ENCODE measurements at regions not wholly inside any gene's neighbourhood (a gene's known extent, or its start where the extent isn't known, plus 50 kb on each side); places are given as distances from the start of the nearest gene placed in this dataset.
"Not testable (repeated sequence)": the region's sequence is repeated elsewhere in the genome, so short reads cannot be mapped to it uniquely, and the experiment has no call there.

DNA sequence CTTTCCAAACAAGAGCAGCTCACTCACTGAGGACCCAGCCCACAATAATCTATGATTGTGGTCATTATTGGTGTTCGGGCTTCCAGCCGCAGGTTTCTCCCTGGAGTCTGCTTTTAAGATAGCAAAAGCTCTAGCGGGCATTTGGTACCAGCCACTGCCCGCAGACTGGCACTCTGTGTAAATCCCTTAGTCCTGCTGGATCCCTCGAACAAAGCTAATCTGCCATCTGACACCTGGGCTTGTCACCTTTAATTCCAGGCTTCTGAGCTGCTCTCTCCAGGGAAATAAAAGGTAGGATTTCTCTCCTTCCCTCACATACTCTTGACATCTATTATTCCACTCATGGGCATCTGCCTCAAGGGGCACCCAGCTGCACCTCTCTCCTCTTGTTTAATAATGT is 158.7 kb downstream of the PDCD6IP start:
- no peak for DNase-seq

DNA sequence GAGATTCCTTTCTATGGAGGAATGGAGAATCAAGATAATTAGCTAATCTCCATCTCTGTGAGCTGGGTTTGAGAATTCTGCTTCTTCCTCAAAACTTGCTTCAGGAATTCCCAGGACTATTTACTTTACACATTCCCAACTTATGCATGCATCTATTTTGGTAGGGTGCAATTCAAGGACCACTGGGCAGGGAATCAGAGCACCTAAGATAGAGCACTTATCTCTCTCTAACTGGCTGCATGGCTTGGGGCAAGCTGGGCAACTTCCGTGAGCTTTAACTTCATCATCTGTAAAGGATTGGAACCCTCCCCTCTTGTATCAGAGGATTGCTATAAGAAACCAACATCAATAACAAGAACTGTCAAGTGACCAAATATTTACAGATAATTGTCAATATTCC is 160.2 kb downstream of the PDCD6IP start:
- DNase-seq = no peak

DNA sequence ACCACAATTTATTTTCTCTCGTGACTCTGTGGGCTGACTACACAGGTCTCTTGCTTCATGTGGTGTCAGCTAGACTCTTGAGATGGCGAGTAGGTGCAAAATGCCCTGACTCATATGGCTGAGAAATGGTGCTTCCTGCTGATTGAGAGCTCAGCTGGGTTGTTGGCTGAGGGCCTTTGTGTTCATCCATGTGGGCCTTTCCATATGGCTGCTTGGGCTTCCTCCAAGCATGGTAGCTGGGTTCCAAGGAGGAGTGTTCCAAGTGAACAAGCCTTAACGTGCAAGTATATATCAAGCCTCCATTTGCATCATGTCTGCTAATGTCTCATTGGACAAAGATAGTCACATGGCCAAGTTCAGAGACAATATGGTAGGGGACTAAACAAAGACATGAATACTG is 164.0 kb downstream of the PDCD6IP start:
- no peak for DNase-seq

DNA sequence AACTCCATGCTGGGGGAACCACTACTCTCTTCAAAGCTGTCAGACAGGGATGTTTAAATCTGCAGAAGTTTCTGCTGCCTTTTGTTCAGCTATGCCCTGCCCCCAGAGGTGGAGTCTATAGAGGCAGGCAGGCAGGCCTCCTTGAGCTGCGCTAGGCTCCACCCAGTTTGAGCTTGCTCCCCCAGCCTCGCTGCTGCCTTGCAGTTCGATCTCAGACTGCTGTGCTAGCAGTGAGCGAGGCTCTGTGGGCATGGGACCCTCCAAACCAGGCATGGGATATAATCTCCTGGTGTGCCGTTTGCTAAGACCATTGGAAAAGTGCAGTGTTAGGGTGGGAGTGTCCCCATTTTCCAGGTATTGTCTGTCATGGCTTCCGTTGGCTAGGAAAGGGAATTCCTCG is 171.8 kb downstream of the PDCD6IP start:
- DNase-seq = not testable (repeated sequence)

GRCh38 chr3:33971055-33971454 is 172.6 kb downstream of the PDCD6IP start:
- DNase-seq = no peak

DNA sequence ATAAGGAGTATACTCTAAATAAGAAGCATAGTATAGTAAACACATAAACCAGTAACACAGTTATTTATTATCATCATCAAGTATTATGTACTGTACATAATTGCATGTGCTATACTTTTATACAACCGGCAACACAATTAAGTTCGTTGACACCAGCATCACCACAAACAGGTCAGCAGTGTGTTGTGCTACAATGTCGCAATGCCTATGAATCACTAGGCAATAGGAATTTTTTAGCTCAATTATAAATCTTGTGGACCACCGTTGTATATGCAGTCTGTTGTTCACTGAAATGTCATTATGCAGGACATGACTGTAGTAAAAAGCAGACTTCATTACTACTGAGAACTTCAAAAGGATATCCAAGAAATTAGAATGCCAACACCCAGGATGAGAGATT is 177.0 kb downstream of the PDCD6IP start:
- DNase-seq = no peak

DNA sequence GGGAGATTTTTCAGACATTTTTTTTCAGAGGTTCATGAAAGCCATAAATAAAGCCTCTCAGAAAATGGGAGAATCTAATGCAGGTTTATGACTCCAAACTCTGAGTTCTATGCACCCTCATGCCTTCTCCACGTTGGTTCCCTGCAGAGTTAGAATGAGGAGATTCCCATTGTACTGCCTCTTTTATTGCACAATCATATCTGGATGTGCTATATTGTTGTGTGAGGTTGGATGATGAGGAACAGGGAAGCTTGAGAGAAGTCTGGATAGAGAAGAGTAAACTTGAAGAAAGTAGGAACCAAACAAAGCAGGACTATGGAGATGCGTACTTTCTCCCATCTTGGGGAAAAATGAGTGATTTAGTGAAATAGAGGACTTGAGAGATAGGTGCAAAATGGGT is 178.8 kb downstream of the PDCD6IP start:
- DNase-seq = no peak

DNA sequence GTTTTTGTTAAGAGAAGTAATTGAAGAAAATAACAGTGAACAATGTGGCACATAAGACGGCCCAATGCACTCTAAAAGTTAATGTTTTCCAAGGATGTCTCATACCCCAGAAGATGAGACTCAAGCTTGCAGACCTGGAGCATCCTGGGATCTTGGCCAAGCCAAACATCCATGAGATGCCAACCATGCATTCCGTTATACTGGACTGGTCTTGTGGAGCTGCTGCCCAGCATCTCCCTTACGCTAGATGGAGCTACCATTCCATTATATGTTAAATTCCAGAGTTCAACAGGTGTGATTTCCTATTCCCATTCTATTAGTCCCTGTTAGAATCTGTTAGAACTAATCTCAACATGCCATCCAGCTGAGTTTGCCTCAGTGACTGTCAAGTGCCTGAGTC is 181.8 kb downstream of the PDCD6IP start:
- no peak for DNase-seq

- no peak for DNase-seq
Observed at GRCh38 chr3:33982269-33982798, 183.9 kb downstream of the PDCD6IP start.

DNA sequence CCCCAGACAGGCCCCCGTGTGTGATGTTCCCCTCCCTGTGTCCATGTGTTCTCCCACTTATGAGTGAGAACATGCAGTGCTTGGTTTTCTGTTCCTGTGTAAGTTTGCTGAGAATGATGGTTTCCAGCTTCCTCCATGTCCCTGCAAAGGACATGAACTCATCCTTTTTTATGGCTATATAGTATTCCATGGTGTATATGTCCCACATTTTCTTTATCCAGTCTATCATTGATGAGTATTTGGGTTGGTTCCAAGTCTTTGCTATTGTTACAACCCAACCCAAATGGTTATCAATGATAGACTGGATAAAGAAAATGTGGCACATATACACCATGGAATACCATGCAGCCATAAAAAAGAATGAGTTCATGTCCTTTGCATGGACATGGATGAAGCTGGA is 184.5 kb downstream of the PDCD6IP start:
- not testable (repeated sequence) for DNase-seq

DNA sequence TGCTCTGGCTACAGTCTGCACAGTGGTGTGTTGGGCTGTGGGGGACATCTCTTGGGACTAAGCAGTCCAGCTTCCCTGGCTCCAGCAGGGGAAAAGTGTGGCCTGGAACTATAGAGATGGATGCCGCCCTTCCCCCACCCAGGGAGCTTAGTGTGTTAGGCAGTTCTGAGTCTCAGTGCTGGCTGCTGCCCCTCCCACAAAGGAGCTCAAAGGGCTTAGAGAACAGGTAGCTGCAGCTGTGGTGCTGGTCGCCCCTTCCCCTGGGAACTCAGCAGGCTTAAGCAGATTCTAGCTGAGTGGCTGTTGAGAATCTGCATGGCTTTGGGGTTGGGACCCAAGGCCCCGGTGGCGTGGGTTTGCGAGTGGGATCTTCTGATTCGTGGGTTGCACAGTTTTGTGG is 190.8 kb downstream of the PDCD6IP start:
- no peak for DNase-seq

- DNase-seq = no peak
Observed at GRCh38 chr3:33991673-33992072, 193.2 kb downstream of the PDCD6IP start.

DNA sequence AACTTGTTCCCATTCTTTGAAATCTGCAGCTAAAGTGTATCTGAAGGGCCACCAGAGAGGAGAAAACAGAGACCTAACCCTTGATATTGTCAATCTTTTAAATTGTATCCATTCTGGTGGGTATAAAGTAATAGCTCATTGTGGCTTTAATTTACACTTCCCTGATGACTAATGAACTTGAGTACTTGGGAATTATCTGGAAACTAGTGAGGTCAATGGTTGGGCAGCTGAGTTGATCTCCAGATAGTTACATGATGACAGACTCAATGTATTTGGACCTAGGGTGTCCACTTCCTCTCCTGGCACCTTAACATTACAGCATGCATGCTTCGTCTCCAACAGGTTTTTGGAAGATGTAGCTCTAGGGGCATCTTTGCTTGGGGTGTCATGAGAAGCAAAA is 195.2 kb downstream of the PDCD6IP start:
- no peak for DNase-seq

- no peak for DNase-seq
Observed at GRCh38 chr3:33994568-33994967, 196.1 kb downstream of the PDCD6IP start.

GRCh38 chr3:34000301-34000700 is 201.9 kb downstream of the PDCD6IP start:
- DNase-seq = no peak

DNA sequence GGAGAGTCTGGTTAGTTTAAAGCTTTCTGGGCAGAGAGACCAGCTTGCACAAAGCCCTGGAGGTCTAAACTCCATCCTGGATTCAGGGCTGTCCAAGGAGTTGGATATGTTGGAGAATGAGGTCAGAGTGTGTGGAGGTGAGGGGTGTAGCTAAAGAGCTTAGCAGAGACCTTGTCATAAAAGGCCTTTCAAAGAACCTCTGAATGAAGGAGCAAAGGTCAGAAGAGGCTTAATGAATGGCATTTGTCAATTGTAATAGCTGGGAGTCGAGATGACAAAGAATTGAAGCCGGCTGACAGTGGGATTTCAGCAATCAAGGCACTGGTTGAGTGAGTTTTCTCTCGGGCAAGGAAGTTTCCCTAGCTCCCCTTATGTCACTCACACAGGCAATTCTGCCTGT is 202.6 kb downstream of the PDCD6IP start:
- DNase-seq = no peak

DNA sequence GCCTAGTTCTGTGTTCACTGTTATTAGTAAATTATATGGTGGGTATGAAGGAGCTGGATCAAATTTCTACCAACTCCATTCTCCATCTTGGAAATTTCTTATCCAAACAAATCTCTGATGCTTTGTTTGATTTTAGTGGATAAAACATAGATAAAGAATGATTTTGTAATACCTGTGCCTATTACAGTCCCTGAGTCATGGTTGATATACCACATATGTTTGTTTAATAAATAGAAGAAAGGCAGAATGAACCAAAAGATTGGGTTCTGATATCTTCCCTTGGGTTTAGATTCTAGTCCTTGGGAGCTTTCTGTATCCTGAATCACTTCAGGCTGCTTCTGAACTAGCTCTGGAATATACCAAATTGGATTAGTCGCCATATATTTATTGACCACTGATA is 203.6 kb downstream of the PDCD6IP start:
- DNase-seq = no peak

DNA sequence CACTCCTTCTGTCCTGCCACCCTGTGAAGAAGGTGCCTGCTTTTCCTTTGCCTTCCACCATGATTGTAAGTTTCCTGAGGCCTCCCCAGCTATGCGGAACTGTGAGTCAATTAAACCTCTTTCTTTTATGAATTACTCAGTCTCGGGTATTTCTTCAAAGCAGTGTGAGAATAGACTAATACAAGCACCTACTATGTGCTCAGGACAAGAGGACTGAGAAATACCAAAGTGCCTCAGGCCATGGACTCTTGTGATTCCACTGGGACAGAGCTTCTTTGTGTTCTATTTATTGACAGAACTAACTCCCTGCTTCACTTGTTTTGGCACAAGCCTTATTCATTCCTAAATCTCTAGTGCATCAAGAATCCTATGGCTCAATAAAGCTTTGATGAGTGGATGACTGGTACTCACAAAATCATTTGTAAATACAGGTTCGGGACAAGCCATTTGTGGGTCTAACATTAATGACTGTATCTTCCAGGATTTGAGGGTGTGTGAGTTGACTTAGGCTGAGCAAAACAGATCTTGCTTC is 204.2 kb downstream of the PDCD6IP start:
- no peak for DNase-seq

GRCh38 chr3:34005886-34006285 is 207.5 kb downstream of the PDCD6IP start:
- no peak for DNase-seq

GRCh38 chr3:34008191-34008590 is 209.8 kb downstream of the PDCD6IP start:
- no peak for DNase-seq

GRCh38 chr3:34008836-34009809 is 210.7 kb downstream of the PDCD6IP start:
- DNase-seq = no peak

- DNase-seq = no peak
Observed at GRCh38 chr3:34011171-34012101, 213.0 kb downstream of the PDCD6IP start.

DNA sequence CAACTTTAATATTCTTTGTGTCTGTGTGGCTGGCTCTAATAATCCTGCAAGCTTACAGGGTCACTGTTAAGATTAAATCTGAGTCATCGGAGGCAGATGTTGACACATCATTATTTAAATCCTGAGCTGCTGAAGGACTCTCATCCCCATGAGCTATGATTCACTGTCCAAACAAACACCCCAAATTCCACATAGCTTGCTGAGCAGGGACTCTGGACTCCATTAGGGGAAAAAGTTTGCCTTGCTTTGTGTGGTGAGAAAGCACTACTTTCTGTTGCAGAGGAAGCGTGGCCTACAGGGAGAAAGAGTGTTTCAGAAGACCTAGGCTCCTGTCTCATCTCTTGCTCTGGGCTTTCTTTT is 213.7 kb downstream of the PDCD6IP start:
- no peak for DNase-seq
